ENCODE measurements at regions not wholly inside any gene's neighbourhood (a gene's known extent, or its start where the extent isn't known, plus 50 kb on each side); places are given as distances from the start of the nearest gene placed in this dataset.
"Not testable (repeated sequence)": the region's sequence is repeated elsewhere in the genome, so short reads cannot be mapped to it uniquely, and the experiment has no call there.

- no peak for DNase-seq
These were observed 138.7 kb upstream of the CCDC150 start for GRCh38 chr2:196500686-196501431.

DNA sequence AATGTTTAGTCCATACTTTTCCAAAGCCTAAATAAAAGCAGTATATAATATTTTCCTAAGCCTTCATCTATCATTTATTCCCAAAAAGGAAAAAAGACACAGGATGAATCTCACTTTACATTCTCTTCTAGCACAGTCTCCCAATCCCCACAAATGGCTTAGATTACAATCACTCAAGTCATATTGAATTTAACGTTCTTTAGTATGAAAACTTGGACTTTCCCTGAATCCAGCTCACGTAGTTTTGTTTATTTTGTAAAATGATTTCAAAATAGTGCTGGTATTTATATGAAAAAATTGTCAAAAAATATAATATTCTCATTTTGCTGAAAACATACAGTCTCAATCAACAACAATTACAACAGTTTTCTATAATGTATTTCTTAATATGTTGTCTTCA, 137.7 kb upstream of the CCDC150 start:
- DNase-seq: no peak

DNA sequence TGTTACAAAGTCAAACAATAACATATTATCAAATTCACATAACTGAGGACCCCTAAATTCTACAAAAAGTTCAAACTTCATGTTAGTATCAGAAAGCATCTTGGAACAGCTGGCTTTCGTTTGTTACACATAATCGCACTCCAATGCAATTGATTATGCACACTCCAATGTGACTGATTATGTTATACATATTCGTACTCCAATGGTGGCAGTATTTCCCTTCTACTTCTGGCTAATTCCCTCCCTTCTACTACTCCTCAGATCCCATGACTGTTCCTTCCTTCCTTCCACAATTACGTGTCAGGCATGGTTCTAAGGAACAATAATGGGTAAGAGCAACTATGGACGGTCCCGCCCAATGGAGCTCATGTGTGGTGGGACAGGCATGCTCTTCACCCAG, 137.1 kb upstream of the CCDC150 start:
- no peak for DNase-seq

DNA sequence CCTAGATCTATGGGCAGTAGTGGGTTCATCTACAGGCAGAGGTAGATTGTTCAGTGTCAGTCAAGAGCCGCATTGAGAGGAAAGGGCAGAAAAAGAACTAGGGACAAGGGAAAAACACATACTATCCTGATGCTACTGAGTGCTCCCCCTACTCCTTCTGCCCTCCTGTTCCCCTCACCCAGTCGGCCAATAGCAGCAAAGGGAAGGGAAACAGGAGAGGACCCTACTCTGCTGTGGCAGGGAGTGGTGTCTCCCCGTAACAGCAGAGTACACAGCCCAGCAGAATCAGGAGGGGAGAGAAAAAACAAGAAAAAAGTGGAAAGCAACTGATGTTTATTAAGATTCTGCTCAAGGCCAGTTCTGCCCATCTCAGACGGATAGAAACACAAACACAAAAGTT, 136.1 kb upstream of the CCDC150 start:
- DNase-seq: no peak

DNA sequence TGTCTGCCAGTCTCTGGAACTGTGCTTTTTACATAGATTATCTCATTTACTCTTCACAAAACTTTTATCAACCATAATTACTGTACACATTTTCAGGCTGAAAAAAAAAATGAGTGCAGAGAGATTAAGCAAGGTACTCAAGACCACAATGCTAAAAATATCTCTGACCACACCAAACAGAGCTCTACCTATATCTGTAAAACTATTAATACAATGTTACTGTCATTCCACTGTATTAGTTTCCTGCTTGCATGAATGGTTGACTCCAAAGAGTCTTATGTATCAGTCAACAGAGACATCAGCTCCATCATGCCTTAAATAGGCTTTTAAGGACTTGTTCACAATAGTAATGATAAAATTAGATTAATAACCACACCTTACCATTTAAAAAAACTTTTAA, 134.7 kb upstream of the CCDC150 start:
- DNase-seq: no peak

GRCh38 chr2:196510246-196510645, 129.3 kb upstream of the CCDC150 start:
- no peak for DNase-seq

DNA sequence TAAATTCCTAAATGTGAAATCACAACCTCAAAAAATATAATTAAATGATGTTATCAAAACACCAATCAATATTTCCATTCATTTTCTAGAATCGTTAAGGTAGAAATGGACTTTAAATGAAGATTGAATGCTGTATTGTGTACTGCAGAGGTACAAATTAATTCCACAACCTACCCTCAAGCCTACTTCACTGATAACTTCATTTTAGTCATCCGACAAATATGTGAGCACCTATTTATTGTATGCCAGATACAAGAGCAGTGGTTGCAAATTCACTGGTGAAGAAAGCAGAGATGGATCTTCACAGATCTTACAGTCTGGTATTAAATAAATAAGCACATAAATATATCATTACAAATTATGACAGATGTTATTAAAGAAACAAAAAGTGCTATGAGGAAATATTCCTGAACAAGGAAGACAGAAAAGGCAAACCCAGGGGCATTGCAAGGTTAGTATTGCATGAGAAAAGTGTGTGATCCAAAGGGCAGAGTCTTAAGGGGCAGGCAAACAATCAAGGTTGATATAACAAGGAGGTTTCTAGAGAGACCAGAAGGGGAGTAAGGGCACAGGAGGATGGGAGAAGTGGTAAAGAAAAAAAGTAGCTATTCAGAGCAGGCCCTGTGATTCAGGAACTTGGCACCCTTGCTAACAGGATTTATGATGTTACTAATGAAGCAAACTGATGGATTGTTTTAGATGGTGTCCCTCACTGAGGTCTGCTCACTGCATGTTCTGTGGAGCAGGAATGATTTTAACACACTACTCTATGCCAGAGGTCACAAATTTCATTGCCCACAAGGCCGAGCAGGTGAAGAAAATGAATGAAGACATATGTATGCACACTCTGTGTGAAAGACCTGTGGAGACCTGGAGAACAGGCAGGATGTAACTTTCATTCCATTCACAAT, 128.0 kb upstream of the CCDC150 start:
- DNase-seq: no peak

GRCh38 chr2:196513796-196514526, 125.6 kb upstream of the CCDC150 start:
- no peak for DNase-seq

DNA sequence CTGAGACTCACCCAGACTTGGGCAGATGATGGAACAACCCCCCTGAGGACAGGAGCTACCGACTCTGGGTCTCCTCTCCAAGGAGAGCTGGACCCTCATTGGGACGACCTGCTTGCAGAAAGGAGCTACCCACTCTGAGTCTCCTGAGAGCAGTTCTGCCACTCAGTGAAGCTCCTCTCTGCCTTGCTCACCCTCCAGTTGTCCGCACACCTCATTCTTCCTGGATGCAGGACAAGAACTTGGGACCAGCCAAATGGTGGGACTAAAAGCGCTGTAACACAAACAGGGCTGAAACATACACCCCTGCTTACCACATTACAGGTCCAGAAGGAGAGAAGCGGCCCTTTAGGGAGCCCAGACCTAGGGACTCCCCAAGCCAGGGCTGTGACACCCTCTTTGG, 124.9 kb upstream of the CCDC150 start:
- DNase-seq: no peak

GRCh38 chr2:196515051-196515450, 124.5 kb upstream of the CCDC150 start:
- no peak for DNase-seq

DNA sequence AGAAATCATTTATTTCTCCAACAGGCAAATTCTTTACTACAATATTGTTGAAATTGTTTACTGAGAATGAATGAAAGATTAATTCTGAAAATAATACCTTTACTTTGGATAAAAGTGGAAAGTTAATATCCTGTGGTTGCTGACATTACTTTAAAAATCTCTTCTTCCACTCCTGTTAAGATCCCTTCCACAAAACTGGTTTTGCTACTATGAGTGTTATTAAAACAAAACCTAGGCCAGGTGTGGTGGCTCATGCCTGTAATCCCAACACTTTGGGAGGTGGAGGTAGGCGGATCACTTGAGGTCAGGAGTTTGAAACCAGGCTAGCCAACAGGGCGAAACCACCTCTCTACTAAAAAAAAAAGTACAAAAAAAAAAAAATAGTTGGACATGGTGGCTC, 123.9 kb upstream of the CCDC150 start:
- DNase-seq: no peak

GRCh38 chr2:196516564-196516963, 123.0 kb upstream of the CCDC150 start:
- no peak for DNase-seq

DNA sequence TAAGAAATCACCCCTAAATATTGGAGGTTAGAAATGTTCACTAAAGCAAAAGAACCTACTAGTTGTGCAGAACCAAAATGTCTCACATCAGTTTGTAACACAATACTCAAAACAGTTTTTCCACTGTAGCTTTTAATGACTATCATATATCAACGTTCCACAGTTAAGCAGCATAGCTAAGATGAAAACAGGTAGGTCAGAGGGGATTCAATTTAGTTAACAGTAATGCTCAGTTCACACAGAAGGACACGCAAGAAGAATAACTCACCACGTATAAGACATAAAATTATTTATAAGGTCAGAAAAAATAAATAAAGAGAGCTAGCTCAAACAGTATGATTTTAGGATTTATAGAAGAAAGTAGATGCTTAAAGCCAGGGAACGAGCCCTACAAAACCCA, 118.9 kb upstream of the CCDC150 start:
- no peak for DNase-seq

DNA sequence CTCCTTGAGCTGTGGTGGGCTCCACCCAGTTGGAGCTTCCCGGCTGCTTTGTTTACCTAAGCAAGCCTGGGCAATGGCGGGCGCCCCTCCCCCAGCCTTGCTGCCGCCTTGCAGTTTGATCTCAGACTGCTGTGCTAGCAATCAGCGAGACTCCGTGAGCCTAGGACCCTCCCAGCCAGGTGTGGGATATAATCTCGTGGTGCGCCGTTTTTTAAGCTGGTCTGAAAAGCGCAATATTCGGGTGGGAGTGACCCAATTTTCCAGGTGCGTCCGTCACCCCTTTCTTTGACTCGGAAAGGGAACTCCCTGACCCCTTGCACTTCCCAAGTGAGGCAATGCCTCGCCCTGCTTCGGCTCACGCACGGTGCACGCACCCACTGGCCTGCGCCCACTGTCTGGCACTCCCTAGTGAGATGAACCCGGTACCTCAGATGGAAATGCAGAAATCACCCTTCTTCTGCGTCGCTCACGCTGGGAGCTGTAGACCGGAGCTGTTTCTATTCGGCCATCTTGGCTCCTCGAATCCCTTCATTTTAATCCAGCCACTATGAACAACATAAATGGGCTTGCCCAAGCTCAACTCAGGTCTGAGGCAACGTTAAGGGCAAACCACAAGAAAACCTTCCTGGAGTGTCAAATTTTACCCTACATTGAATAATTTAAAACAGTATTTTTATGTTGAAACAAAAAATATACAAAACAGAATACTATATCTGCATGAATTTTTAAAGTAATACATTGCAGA, 112.4 kb upstream of the CCDC150 start:
- not testable (repeated sequence) for DNase-seq

GRCh38 chr2:196528486-196529223, 110.9 kb upstream of the CCDC150 start:
- DNase-seq: no peak

DNA sequence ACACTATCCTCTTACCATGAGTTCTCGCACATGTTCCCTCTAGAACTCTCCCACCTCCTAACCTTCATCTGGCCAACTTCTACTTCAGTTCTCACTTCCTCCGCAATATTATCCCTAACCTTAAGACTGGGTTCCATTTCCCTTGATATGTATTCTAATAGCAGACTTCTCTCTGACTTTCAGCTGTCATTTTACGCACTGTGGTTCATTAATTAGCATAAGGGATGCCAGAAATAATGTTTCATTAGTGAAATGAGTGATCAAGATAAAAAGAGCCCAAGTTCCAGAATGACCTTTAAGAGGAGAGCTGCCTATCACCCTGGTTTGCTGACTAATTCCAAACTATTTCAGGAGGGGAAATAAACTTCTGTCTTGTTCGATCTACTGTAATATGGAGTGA, 108.6 kb upstream of the CCDC150 start:
- no peak for DNase-seq

DNA sequence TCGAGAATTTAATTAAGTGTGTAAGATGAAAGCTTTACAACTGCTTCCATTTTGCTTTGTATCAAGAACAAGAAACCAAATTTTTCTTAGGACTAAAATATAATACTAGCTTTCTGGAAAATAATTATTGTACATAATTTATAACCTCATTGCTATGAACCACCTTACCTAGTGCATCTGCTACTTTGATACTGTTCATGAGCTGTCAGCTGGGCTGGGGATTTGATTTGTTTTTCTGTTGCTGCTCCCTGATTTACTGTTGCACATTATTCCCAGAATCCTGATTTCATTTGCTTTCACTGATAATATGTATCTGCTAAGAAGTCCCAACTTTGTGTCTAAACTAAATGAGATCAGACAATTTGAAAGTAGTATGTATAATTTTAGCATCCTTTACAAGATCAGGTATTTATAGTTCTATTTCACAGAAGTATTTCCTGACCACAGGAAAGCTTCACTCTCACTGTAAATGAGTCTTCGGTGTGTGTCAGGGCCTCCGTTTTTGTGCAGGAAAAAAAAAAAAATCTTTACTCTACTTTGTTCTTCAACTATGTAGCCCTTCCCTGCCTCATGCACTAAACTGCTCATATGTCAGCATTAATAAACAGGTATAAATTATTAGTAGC, 105.6 kb upstream of the CCDC150 start:
- no peak for DNase-seq

- DNase-seq: no peak
These were observed 105.0 kb upstream of the CCDC150 start for GRCh38 chr2:196534495-196534894.

- DNase-seq: no peak
These were observed 104.5 kb upstream of the CCDC150 start for GRCh38 chr2:196535061-196535460.

GRCh38 chr2:196535742-196536141, 103.8 kb upstream of the CCDC150 start:
- no peak for DNase-seq

- no peak for DNase-seq
These were observed 102.2 kb upstream of the CCDC150 start for GRCh38 chr2:196537311-196537710.

- DNase-seq: no peak
These were observed 101.3 kb upstream of the CCDC150 start for GRCh38 chr2:196538189-196538588.
